DLD1 (cell line): ENCODE measurements at regions not wholly inside any gene's neighbourhood (a gene's known extent, or its start where the extent isn't known, plus 50 kb on each side); places are given as distances from the start of the nearest gene placed in this dataset.

Experiments
- in situ Hi-C: cut with HindIII; loops from 2 replicates; pipeline ENCODE4 v1.10.0; 2017; ENCODE audit warnings: low sequenced_read_pairs

GRCh38 chr20:24378661-24379483, 90.6 kb upstream of the SYNDIG1 start:
- in situ Hi-C loops: no loop called here

GRCh38 chr20:24376311-24377099, 92.9 kb upstream of the SYNDIG1 start:
- in situ Hi-C loops: no loop called here

GRCh38 chr20:24373372-24373771, 96.1 kb upstream of the SYNDIG1 start:
- in situ Hi-C loops: no loop called here

GRCh38 chr20:24370911-24371695, 98.3 kb upstream of the SYNDIG1 start:
- in situ Hi-C loops: no loop called here

- in situ Hi-C loops: no loop called here
Observed at GRCh38 chr20:24370249-24370648, 99.2 kb upstream of the SYNDIG1 start.

GRCh38 chr20:24368253-24368652, 101.2 kb upstream of the SYNDIG1 start:
- in situ Hi-C loops: no loop called here

GRCh38 chr20:24366336-24367004, 103.0 kb upstream of the SYNDIG1 start:
- in situ Hi-C loops: no loop called here

GRCh38 chr20:24365670-24366069, 103.8 kb upstream of the SYNDIG1 start:
- in situ Hi-C loops: no loop called here

GRCh38 chr20:24364482-24364881, 104.9 kb upstream of the SYNDIG1 start:
- in situ Hi-C loops: no loop called here

- in situ Hi-C loops: no loop called here
Observed at GRCh38 chr20:24363031-24363430, 106.4 kb upstream of the SYNDIG1 start.

GRCh38 chr20:24362080-24362479, 107.3 kb upstream of the SYNDIG1 start:
- in situ Hi-C loops: no loop called here

GRCh38 chr20:24361541-24361940, 107.9 kb upstream of the SYNDIG1 start:
- in situ Hi-C loops: no loop called here

GRCh38 chr20:24360531-24360930, 108.9 kb upstream of the SYNDIG1 start:
- in situ Hi-C loops: no loop called here

GRCh38 chr20:24359321-24360027, 110.0 kb upstream of the SYNDIG1 start:
- in situ Hi-C loops: no loop called here

GRCh38 chr20:24357931-24358330, 111.5 kb upstream of the SYNDIG1 start:
- in situ Hi-C loops: no loop called here

GRCh38 chr20:24357177-24357576, 112.3 kb upstream of the SYNDIG1 start:
- in situ Hi-C loops: no loop called here

- in situ Hi-C loops: no loop called here
Observed at GRCh38 chr20:24353135-24353690, 116.2 kb upstream of the SYNDIG1 start.

- in situ Hi-C loops: no loop called here
Observed at GRCh38 chr20:24350923-24351368, 118.5 kb upstream of the SYNDIG1 start.

GRCh38 chr20:24341781-24342180, 127.6 kb upstream of the SYNDIG1 start:
- in situ Hi-C loops: no loop called here

GRCh38 chr20:24340933-24341332, 128.5 kb upstream of the SYNDIG1 start:
- in situ Hi-C loops: no loop called here
